Activated CD8-positive, alpha-beta memory T cell treated with anti-CD3 and anti-CD28 coated beads for 4 hours (primary cell): ENCODE measurements at regions not wholly inside any gene's neighbourhood (a gene's known extent, or its start where the extent isn't known, plus 50 kb on each side); places are given as distances from the start of the nearest gene placed in this dataset.
"Not testable (repeated sequence)": the region's sequence is repeated elsewhere in the genome, so short reads cannot be mapped to it uniquely, and the experiment has no call there.

ENCODE experiments used
- DNase-seq, 2 donors: peaks; one replicate each; pipeline ENCODE4 v3.0.0-alpha.2; 2020; ENCODE audit warnings: low read depth in 2 of 2

DNA sequence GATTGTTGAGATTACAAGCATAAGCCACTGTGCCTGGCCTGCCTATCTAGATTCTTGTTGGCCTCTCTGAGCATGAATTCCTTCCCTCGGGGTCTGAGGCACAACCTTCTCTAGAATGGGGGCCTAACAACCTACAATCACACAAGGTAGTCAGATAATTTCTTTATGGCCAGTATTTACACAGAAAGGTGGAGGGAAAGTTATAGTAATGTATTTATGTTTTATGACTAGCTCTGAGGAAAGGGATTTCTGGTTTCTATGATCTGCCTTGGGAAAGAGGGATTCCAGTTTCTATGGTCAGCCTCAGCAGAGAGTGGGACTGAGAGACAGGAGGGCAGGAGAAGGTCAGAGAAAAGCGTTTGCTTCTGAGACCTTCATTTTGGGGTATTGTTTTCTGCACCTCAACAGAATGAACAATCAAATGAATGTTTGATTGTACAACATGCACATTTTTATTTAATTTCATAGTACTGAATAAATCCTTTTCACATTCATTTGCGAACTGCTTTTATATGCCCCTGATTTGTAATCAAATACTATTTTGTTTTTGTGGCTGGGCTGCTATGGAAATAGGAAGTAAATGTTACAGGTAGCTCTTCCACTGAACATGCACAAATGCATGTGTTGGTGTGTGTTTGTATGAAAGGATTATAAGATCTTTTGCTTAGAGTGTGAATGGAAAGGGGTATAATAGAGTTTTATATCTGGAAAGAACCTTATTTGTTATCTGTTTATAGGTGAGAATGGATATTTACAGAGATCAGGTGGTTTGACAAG lies 499.7 kb upstream of the RGS6 start:
- DNase-seq = no peak

- no peak for DNase-seq
Measured at GRCh38 chr14:71433303-71433702, 498.9 kb upstream of the RGS6 start.

DNA sequence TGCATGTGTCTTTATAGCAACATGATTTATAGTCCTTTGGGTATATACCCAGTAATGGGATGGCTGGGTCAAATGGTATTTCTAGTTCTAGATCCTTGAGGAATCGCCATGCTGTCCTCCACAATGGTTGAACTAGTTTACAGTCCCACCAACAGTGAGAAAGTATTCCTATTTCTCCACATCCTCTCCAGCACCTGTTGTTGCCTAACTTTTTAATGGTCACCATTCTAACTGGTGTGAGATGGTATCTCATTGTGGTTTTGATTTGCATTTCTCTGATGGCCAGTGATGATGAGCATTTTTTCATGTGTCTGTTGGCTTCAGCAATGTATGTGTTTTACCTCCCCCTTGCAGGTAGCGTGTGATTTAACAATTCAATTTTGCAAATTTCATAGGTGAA lies 496.6 kb upstream of the RGS6 start:
- not testable (repeated sequence) for DNase-seq

GRCh38 chr14:71437870-71438269 lies 494.4 kb upstream of the RGS6 start:
- DNase-seq = no peak

GRCh38 chr14:71438684-71439083 lies 493.5 kb upstream of the RGS6 start:
- DNase-seq = no peak

- DNase-seq = no peak
Measured at GRCh38 chr14:71441126-71441525, 491.1 kb upstream of the RGS6 start.

GRCh38 chr14:71444030-71444822 lies 488.0 kb upstream of the RGS6 start:
- DNase-seq = no peak

- DNase-seq = no peak
Measured at GRCh38 chr14:71448431-71449315, 483.6 kb upstream of the RGS6 start.

GRCh38 chr14:71449316-71450055 lies 482.7 kb upstream of the RGS6 start:
- no peak for DNase-seq

DNA sequence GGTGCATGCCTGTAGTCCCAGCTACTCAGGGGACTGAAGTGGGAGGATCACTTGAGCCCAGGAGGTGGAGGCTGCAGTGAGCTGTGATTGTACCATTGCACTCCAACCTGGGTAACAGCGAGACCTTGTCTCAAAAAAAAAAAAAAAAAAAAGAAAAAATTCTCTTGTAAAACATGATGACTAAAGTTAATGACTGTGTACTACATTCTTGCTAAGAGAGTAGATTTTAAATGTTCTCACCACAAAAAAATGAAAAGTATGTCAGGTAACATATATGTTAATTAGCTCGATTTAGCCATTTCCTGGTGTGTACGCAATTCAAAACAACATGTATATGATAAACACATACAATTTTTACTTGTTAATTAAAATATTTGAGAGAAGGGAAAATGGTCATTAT lies 480.7 kb upstream of the RGS6 start:
- DNase-seq = no peak

DNA sequence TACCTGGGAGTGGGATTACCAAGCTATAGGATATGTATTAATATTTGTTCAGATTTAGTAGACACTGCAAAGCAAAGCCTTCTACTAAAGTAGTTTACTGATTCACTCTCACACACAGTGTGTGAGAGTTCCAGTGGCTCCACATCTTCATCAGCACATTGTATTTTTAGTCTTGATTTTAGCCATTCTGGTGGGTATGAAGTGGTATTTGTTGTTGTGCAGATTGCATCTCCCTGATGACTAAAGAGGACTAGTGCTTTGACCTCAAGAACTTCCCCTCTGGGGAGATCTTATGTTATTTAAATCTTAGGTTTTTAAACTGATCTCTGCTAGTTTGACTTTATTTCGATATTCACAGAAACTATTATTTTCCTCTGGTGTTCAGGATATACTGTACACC lies 479.7 kb upstream of the RGS6 start:
- DNase-seq = no peak

- DNase-seq = no peak
Measured at GRCh38 chr14:71452987-71453386, 479.2 kb upstream of the RGS6 start.

GRCh38 chr14:71454010-71454409 lies 478.2 kb upstream of the RGS6 start:
- DNase-seq = no peak

GRCh38 chr14:71454513-71455332 lies 477.5 kb upstream of the RGS6 start:
- DNase-seq = no peak

- DNase-seq = no peak
Measured at GRCh38 chr14:71460091-71460490, 472.1 kb upstream of the RGS6 start.

DNA sequence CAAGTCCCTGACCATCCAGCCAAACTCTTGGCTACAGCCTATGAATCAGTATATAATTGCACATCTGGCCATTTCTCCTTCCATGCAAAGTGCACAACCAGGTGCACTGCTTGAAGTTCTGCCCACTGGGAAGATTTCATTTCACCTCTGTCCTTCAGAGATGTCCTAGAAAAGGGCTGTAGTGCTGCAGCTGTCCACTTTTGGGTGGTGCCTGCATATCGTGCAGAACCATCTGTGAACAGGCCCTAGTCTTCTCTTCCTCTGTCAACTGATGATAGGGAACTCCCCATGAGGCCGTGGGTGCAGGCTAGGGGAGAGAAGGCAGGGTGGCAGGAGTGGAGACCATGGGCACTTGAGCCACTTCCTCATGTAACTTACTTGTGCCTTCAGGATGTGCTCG lies 470.6 kb upstream of the RGS6 start:
- not testable (repeated sequence) for DNase-seq

GRCh38 chr14:71463807-71464206 lies 468.4 kb upstream of the RGS6 start:
- DNase-seq = no peak

DNA sequence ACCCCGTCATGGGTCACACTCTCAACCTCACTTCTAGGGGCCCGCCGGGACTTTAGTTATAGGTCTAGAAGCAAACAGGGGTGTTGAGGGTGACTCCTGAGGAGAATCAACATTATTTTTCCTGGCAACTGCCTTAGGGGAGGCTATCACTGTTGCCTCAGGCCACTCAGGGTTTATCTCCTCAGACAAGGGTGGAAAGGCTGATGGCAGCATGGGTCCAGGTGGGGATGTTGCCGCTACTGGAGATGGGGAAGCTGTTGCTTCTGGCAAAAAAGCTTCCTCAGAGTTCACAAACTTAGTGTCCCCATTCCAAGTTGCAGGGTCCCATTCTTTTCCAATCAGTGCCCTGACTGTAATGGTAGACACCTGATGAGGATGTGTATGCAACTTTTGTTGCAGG lies 467.4 kb upstream of the RGS6 start:
- no peak for DNase-seq

GRCh38 chr14:71465316-71465715 lies 466.9 kb upstream of the RGS6 start:
- no peak for DNase-seq

- DNase-seq = no peak
Measured at GRCh38 chr14:71466251-71466650, 466.0 kb upstream of the RGS6 start.

GRCh38 chr14:71466946-71467345 lies 465.3 kb upstream of the RGS6 start:
- DNase-seq = no peak
